Vagina (tissue), 2 donors: ENCODE measurements at regions not wholly inside any gene's neighbourhood (a gene's known extent, or its start where the extent isn't known, plus 50 kb on each side); places are given as distances from the start of the nearest gene placed in this dataset.

ENCODE experiments used
- DNase-seq, 2 donors: peaks; one replicate each; pipeline ENCODE4 v3.0.0-alpha.2; 2017; ENCODE audit errors: extremely low spot score in 2 of 2
- H3K27ac ChIP-seq: fragments of 200-600 bp; sonication (generic); one replicate; pipeline ENCODE4 v1.5.1; 2019
- H3K27me3 ChIP-seq: fragments of 200-600 bp; sonication (generic); one replicate; pipeline ENCODE4 v1.5.1; 2019
- H3K36me3 ChIP-seq, 2 donors: fragments of 200-600 bp; sonication (generic); one replicate each; pipeline ENCODE4 v1.5.1; 2017 to 2019
- H3K4me1 ChIP-seq: fragments of 200-600 bp; sonication (generic); one replicate; pipeline ENCODE4 v1.5.1; 2019
- H3K4me3 ChIP-seq, 2 donors: fragments of 200-600 bp; sonication (generic); 1 replicate in 1 of 2; 2 replicates in 1 of 2; pipeline ENCODE4 v1.5.1; 2016 to 2019
- H3K9me3 ChIP-seq: fragments of 200-600 bp; sonication (generic); one replicate; pipeline ENCODE4 v1.5.1; 2019
- CTCF ChIP-seq, 3 experiments: fragments of 450-650 bp in 2 of 3; fragments of 200-600 bp in 1 of 3; sonication (generic) in 1 of 3; IDR thresholded peaks; one replicate each; pipeline ENCODE4 v1.5.1; 2017 to 2019; ENCODE audit warnings: antibody characterized with exemption in 3 of 3, mild to moderate bottlenecking in 2 of 3, moderate library complexity in 2 of 3
- POLR2A ChIP-seq, 2 donors: fragments of 450-650 bp; IDR thresholded peaks; one replicate each; pipeline ENCODE4 v1.6.1; 2017; ENCODE audit warnings: antibody characterized with exemption in 2 of 2, mild to moderate bottlenecking in 2 of 2, moderate library complexity in 2 of 2
- POLR2AphosphoS5 ChIP-seq, 2 donors: sonication (generic); formaldehyde crosslinking; IDR thresholded peaks; one replicate each; pipeline ENCODE4 v1.9.0; 2017; ENCODE audit warnings: antibody characterized with exemption in 2 of 2, mild to moderate bottlenecking in 2 of 2, low read depth in 1 of 2; ENCODE audit not compliant: insufficient read depth in 1 of 2
- intact Hi-C: fragments of 100-400 bp; cut with DNase I; formaldehyde crosslinking; loops from one replicate; pipeline ENCODE4 v1.15.1; 2023

GRCh38 chr16:9463461-9463860 lies 372.0 kb downstream of the HAPSTR1 start:
- TF ChIP-seq POLR2AphosphoS5 (IDR thresholded peaks at IDR 0.05; ENCODE audit: insufficient read depth in 1 of 2, low read depth in 1 of 2) (no peak), POLR2A (IDR thresholded peaks at IDR 0.05) (no peak), CTCF (IDR thresholded peaks at IDR 0.05) (no peak)
- H3K36me3 ChIP-seq, result no peaks in the 10 kb centered on the region
- no peaks in the 10 kb centered on the region for H3K4me1 ChIP-seq
- H3K27me3 ChIP-seq, result no peaks in the 10 kb centered on the region
- intact Hi-C loops, result no loop called here
- DNase-seq, result no peak
- no peak overlapping the region for H3K27ac ChIP-seq
- no peak overlapping the region for H3K4me3 ChIP-seq
- no peaks in the 10 kb centered on the region for H3K9me3 ChIP-seq

- TF ChIP-seq POLR2AphosphoS5 (IDR thresholded peaks at IDR 0.05; ENCODE audit: insufficient read depth in 1 of 2, low read depth in 1 of 2) (no peak), CTCF (IDR thresholded peaks at IDR 0.05) (no peak), POLR2A (IDR thresholded peaks at IDR 0.05) (no peak)
- no peaks in the 10 kb centered on the region for H3K4me1 ChIP-seq
- no peaks in the 10 kb centered on the region for H3K27me3 ChIP-seq
- intact Hi-C loops, result no loop called here
- no peak for DNase-seq
- H3K27ac ChIP-seq, result no peak overlapping the region
- no peak overlapping the region for H3K4me3 ChIP-seq
- no peaks in the 10 kb centered on the region for H3K36me3 ChIP-seq
- H3K9me3 ChIP-seq, result no peaks in the 10 kb centered on the region
Observed at GRCh38 chr16:9465161-9465560, 373.7 kb downstream of the HAPSTR1 start.

GRCh38 chr16:9469512-9469911 lies 378.1 kb downstream of the HAPSTR1 start:
- H3K27ac ChIP-seq, result no peak overlapping the region
- H3K9me3 ChIP-seq, result no peaks in the 10 kb centered on the region
- TF ChIP-seq CTCF (IDR thresholded peaks at IDR 0.05), result no peak
- no peak for TF ChIP-seq POLR2AphosphoS5 (IDR thresholded peaks at IDR 0.05; ENCODE audit: insufficient read depth in 1 of 2, low read depth in 1 of 2)
- TF ChIP-seq POLR2A (IDR thresholded peaks at IDR 0.05), result no peak
- no peaks in the 10 kb centered on the region for H3K4me1 ChIP-seq
- no peaks in the 10 kb centered on the region for H3K36me3 ChIP-seq
- intact Hi-C loops, result no loop called here
- H3K4me3 ChIP-seq, result no peak overlapping the region
- no peak for DNase-seq
- no peaks in the 10 kb centered on the region for H3K27me3 ChIP-seq

- DNase-seq, result no peak
- no peaks in the 10 kb centered on the region for H3K4me1 ChIP-seq
- no peak overlapping the region for H3K4me3 ChIP-seq
- no peaks in the 10 kb centered on the region for H3K36me3 ChIP-seq
- H3K27ac ChIP-seq, result no peak overlapping the region
- H3K9me3 ChIP-seq, result no peaks in the 10 kb centered on the region
- no peaks in the 10 kb centered on the region for H3K27me3 ChIP-seq
- intact Hi-C loops, result no loop called here
- TF ChIP-seq POLR2AphosphoS5 (IDR thresholded peaks at IDR 0.05; ENCODE audit: insufficient read depth in 1 of 2, low read depth in 1 of 2) (no peak), CTCF (IDR thresholded peaks at IDR 0.05) (no peak), POLR2A (IDR thresholded peaks at IDR 0.05) (no peak)
Observed at GRCh38 chr16:9476744-9477143, 385.3 kb downstream of the HAPSTR1 start.

DNA sequence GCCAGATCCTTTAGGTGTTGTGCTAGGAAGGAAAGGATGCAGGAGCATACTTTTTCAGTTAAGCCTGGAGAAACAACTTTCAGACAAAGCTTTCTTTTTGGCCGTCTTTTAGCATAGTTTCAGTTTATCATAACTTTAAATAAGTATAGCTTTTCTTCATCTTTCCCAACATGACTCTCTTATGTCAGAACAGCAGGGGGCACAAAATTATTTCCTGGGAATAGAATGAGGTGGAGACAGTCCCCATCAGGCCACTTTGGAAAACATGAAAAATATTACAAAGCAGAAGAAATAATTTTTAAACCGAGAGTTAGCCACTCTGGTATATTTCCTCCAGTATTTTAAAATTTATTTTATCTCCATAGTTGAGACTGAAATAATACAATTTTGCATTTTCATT lies 387.6 kb downstream of the HAPSTR1 start:
- Histone ChIP-seq H3K27ac (no peak overlapping the region), H3K4me3 (no peak overlapping the region), H3K4me1 (no peaks in the 10 kb centered on the region), H3K9me3 (no peaks in the 10 kb centered on the region), H3K27me3 (no peaks in the 10 kb centered on the region), H3K36me3 (no peaks in the 10 kb centered on the region)
- intact Hi-C loops, result no loop called here
- TF ChIP-seq CTCF (IDR thresholded peaks at IDR 0.05) (no peak), POLR2A (IDR thresholded peaks at IDR 0.05) (no peak), POLR2AphosphoS5 (IDR thresholded peaks at IDR 0.05; ENCODE audit: insufficient read depth in 1 of 2, low read depth in 1 of 2) (no peak)
- DNase-seq, result no peak
